GM12878 (cell line): ENCODE measurements at regions not wholly inside any gene's neighbourhood (a gene's known extent, or its start where the extent isn't known, plus 50 kb on each side); places are given as distances from the start of the nearest gene placed in this dataset.

ENCODE experiments used
- E2F8 ChIP-seq: fragments of 450-650 bp; IDR thresholded peaks from 2 replicates; pipeline ENCODE4 v1.6.1; 2018; ENCODE audit warnings: mild to moderate bottlenecking, low read depth, moderate library complexity; ENCODE audit not compliant: partially characterized antibody
- KDM1A ChIP-seq: fragments of 200-600 bp; sonication (generic); IDR thresholded peaks from 2 replicates; pipeline ENCODE4 v1.6.1; 2016; ENCODE audit warnings: borderline replicate concordance
- MEF2B ChIP-seq: fragments of 450-650 bp; IDR thresholded peaks from 2 replicates; pipeline ENCODE4 v1.6.1; 2018; ENCODE audit warnings: mild to moderate bottlenecking, moderate library complexity; ENCODE audit not compliant: partially characterized antibody, poor library complexity, severe bottlenecking
- MTA3 ChIP-seq: IDR thresholded peaks from 2 replicates; pipeline ENCODE4 v1.6.1; 2012; ENCODE audit warnings: low read length, inconsistent platforms, borderline replicate concordance
- MYC ChIP-seq: IDR thresholded peaks from 2 replicates; pipeline ENCODE4 v1.6.1; 2011; ENCODE audit warnings: mild to moderate bottlenecking, low read length, moderate library complexity, inconsistent platforms; ENCODE audit not compliant: insufficient read depth, insufficient replicate concordance, insufficient read length, severe bottlenecking
- NR2C2 ChIP-seq: IDR thresholded peaks from 2 replicates; pipeline ENCODE4 v1.6.1; 2011; ENCODE audit warnings: borderline replicate concordance, low read depth; ENCODE audit not compliant: control insufficient read depth, insufficient read length
- RAD51 ChIP-seq: fragments of 450-650 bp; IDR thresholded peaks from 2 replicates; pipeline ENCODE4 v1.6.1; 2016; ENCODE audit warnings: moderate library complexity, mild to moderate bottlenecking, inconsistent platforms
- RB1 ChIP-seq: fragments of 450-650 bp; formaldehyde crosslinking; IDR thresholded peaks from 2 replicates; pipeline ENCODE4 v1.6.1; 2017; ENCODE audit warnings: mild to moderate bottlenecking, borderline replicate concordance
- USF2 ChIP-seq: IDR thresholded peaks from 2 replicates; pipeline ENCODE4 v1.6.1; 2011; ENCODE audit warnings: low read depth, low read length, improper control_type of control experiment, borderline replicate concordance
- ZBED1 ChIP-seq: IDR thresholded peaks from 2 replicates; pipeline ENCODE4 v1.6.1; 2016; ENCODE audit warnings: borderline replicate concordance

- TF ChIP-seq E2F8 (no peak), MEF2B (no peak), KDM1A (no peak), MTA3 (no peak), USF2 (no peak), RB1 (no peak), MYC (no peak), ZBED1 (no peak), RAD51 (no peak), NR2C2 (no peak)
These were observed 56.5 kb upstream of the STT3B start (continued) for GRCh38 chr3:31476209-31476608.
